Ammon's horn (tissue), 1 donor: ENCODE measurements at regions not wholly inside any gene's neighbourhood (a gene's known extent, or its start where the extent isn't known, plus 50 kb on each side); places are given as distances from the start of the nearest gene placed in this dataset.
"Not testable (repeated sequence)": the region's sequence is repeated elsewhere in the genome, so short reads cannot be mapped to it uniquely, and the experiment has no call there.

Experiments used
- DNase-seq: peaks from one replicate; pipeline ENCODE4 v3.0.0-alpha.2; 2016; ENCODE audit warnings: low spot score

- no peak for DNase-seq
Observed at GRCh38 chr6:56745971-56746370, 103.3 kb upstream of the DST start.

- DNase-seq, result no peak
Observed at GRCh38 chr6:56745081-56745480, 102.4 kb upstream of the DST start.

GRCh38 chr6:56744528-56744927 is 101.8 kb upstream of the DST start:
- no peak for DNase-seq

- no peak for DNase-seq
Observed at GRCh38 chr6:56742122-56742791, 99.6 kb upstream of the DST start.

GRCh38 chr6:56741472-56741871 is 98.8 kb upstream of the DST start:
- DNase-seq, result no peak

- DNase-seq, result no peak
Observed at GRCh38 chr6:56739836-56740815, 97.4 kb upstream of the DST start.

GRCh38 chr6:56736804-56737203 is 94.1 kb upstream of the DST start:
- DNase-seq, result no peak

GRCh38 chr6:56734335-56734734 is 91.6 kb upstream of the DST start:
- DNase-seq, result no peak

- no peak for DNase-seq
Observed at GRCh38 chr6:56733211-56733697, 90.6 kb upstream of the DST start.

GRCh38 chr6:56732517-56732916 is 89.8 kb upstream of the DST start:
- no peak for DNase-seq

GRCh38 chr6:56730663-56731529 is 88.2 kb upstream of the DST start:
- DNase-seq, result no peak

GRCh38 chr6:56729719-56730118 is 87.0 kb upstream of the DST start:
- no peak for DNase-seq

- not testable (repeated sequence) for DNase-seq
Observed at GRCh38 chr6:56729166-56729565, 86.5 kb upstream of the DST start.

GRCh38 chr6:56727097-56727850 is 84.6 kb upstream of the DST start:
- no peak for DNase-seq

GRCh38 chr6:56725254-56725653 is 82.6 kb upstream of the DST start:
- no peak for DNase-seq

GRCh38 chr6:56724455-56724854 is 81.8 kb upstream of the DST start:
- DNase-seq, result no peak

GRCh38 chr6:56720882-56721281 is 78.2 kb upstream of the DST start:
- no peak for DNase-seq

GRCh38 chr6:56720202-56720601 is 77.5 kb upstream of the DST start:
- DNase-seq, result not testable (repeated sequence)

- not testable (repeated sequence) for DNase-seq
Observed at GRCh38 chr6:56719315-56720058, 76.8 kb upstream of the DST start.

GRCh38 chr6:56718236-56718635 is 75.5 kb upstream of the DST start:
- DNase-seq, result no peak

- DNase-seq, result no peak
Observed at GRCh38 chr6:56716229-56716628, 73.5 kb upstream of the DST start.
